NCI-H510A treated with DMSO at 0.1 percent for 48 hours (cell line): ENCODE measurements at regions not wholly inside any gene's neighbourhood (a gene's known extent, or its start where the extent isn't known, plus 50 kb on each side); places are given as distances from the start of the nearest gene placed in this dataset.

Experiments used
- DNase-seq: peaks from one replicate; lab custom pipeline; 2025; lab: John Stamatoyannopoulos, UW

- no peak for DNase-seq
Measured at GRCh38 chr4:60189286-60189685, 1010.8 kb upstream of the ADGRL3 start.

GRCh38 chr4:60194214-60194613 is 1005.9 kb upstream of the ADGRL3 start:
- no peak for DNase-seq

GRCh38 chr4:60195256-60195655 is 1004.9 kb upstream of the ADGRL3 start:
- DNase-seq = no peak

- peak; percentile 68 for DNase-seq
Measured at GRCh38 chr4:60201052-60201673, 999.0 kb upstream of the ADGRL3 start.

GRCh38 chr4:60209588-60209987 is 990.5 kb upstream of the ADGRL3 start:
- no peak for DNase-seq

GRCh38 chr4:60215906-60216305 is 984.2 kb upstream of the ADGRL3 start:
- DNase-seq = no peak

- DNase-seq = no peak
Measured at GRCh38 chr4:60216752-60217151, 983.4 kb upstream of the ADGRL3 start.

- no peak for DNase-seq
Measured at GRCh38 chr4:60221866-60222265, 978.3 kb upstream of the ADGRL3 start.

GRCh38 chr4:60223208-60223923 is 976.8 kb upstream of the ADGRL3 start:
- DNase-seq = no peak

GRCh38 chr4:60241866-60242265 is 958.3 kb upstream of the ADGRL3 start:
- peak; percentile 8 for DNase-seq

- no peak for DNase-seq
Measured at GRCh38 chr4:60249784-60250183, 950.3 kb upstream of the ADGRL3 start.

GRCh38 chr4:60250657-60251056 is 949.5 kb upstream of the ADGRL3 start:
- DNase-seq = no peak

GRCh38 chr4:60259781-60260180 is 940.3 kb upstream of the ADGRL3 start:
- DNase-seq = no peak

- DNase-seq = no peak
Measured at GRCh38 chr4:60266505-60266904, 933.6 kb upstream of the ADGRL3 start.

- DNase-seq = no peak
Measured at GRCh38 chr4:60296386-60296785, 903.7 kb upstream of the ADGRL3 start.

- DNase-seq = no peak
Measured at GRCh38 chr4:60313611-60314178, 886.4 kb upstream of the ADGRL3 start.

- DNase-seq = no peak
Measured at GRCh38 chr4:60314416-60314815, 885.7 kb upstream of the ADGRL3 start.

- DNase-seq = no peak
Measured at GRCh38 chr4:60315586-60315985, 884.5 kb upstream of the ADGRL3 start.

- DNase-seq = no peak
Measured at GRCh38 chr4:60326735-60327134, 873.4 kb upstream of the ADGRL3 start.

GRCh38 chr4:60327651-60328050 is 872.5 kb upstream of the ADGRL3 start:
- no peak for DNase-seq

GRCh38 chr4:60344908-60345307 is 855.2 kb upstream of the ADGRL3 start:
- DNase-seq = no peak

- no peak for DNase-seq
Measured at GRCh38 chr4:60345392-60345791, 854.7 kb upstream of the ADGRL3 start.

- no peak for DNase-seq
Measured at GRCh38 chr4:60359746-60360367, 840.3 kb upstream of the ADGRL3 start.
